Keratinocyte (primary cell): ENCODE measurements at regions not wholly inside any gene's neighbourhood (a gene's known extent, or its start where the extent isn't known, plus 50 kb on each side); places are given as distances from the start of the nearest gene placed in this dataset.

Source experiments
- DNase-seq: peaks from one replicate; pipeline ENCODE4 v3.0.0-alpha.2; 2011; ENCODE audit warnings: low read depth, missing footprints, low spot score
- FAIRE-seq: peaks from 2 replicates; lab custom pipeline; 2011; peaks lifted over from hg19 to GRCh38; lab: Jason Lieb, UNC
- H2AFZ ChIP-seq: 2 replicates; pipeline ENCODE4 v1.6.0; 2012; ENCODE audit warnings: low read length, control low read depth, inconsistent platforms; ENCODE audit not compliant: control insufficient read depth
- H3K27ac ChIP-seq: 2 replicates; pipeline ENCODE4 v1.5.1; 2011; ENCODE audit warnings: low read length; ENCODE audit not compliant: control insufficient read depth, insufficient read depth
- H3K27me3 ChIP-seq: 3 replicates; pipeline ENCODE4 v1.6.0; 2011; ENCODE audit warnings: low read length; ENCODE audit not compliant: control insufficient read depth, insufficient read depth; ENCODE audit errors: extremely low read depth
- H3K36me3 ChIP-seq, 2 experiments: 2 replicates in 1 of 2; 3 replicates in 1 of 2; pipeline ENCODE4 v1.5.1; 2011; ENCODE audit warnings: low read length in 2 of 2, mild to moderate bottlenecking in 1 of 2; ENCODE audit not compliant: control insufficient read depth in 2 of 2, insufficient read depth in 2 of 2; ENCODE audit errors: extremely low read depth in 1 of 2
- H3K4me1 ChIP-seq: 3 replicates; pipeline ENCODE4 v1.5.1; 2011; ENCODE audit warnings: low read length; ENCODE audit not compliant: control insufficient read depth, insufficient read depth; ENCODE audit errors: extremely low read depth
- H3K4me2 ChIP-seq: 3 replicates; pipeline ENCODE4 v1.6.0; 2011; ENCODE audit warnings: low read depth, low read length; ENCODE audit not compliant: control insufficient read depth, insufficient read depth; ENCODE audit errors: extremely low read depth
- H3K4me3 ChIP-seq, 3 experiments: fragments of 200-600 bp in 1 of 3; sonication (generic) in 1 of 3; 2 replicates in 2 of 3; 3 replicates in 1 of 3; pipeline ENCODE4 v1.5.1; 2011 to 2016; ENCODE audit warnings: low read length in 3 of 3, mild to moderate bottlenecking in 3 of 3, control low read depth in 2 of 3, inconsistent platforms in 1 of 3, low read depth in 1 of 3, mixed read lengths in 1 of 3, mixed run types in 1 of 3, moderate library complexity in 1 of 3; ENCODE audit not compliant: control insufficient read depth in 2 of 3, insufficient read depth in 2 of 3; ENCODE audit errors: extremely low read depth in 1 of 3
- H3K79me2 ChIP-seq: 2 replicates; pipeline ENCODE4 v1.6.0; 2012; ENCODE audit warnings: low read length; ENCODE audit not compliant: control insufficient read depth, insufficient read depth
- H3K9ac ChIP-seq: 3 replicates; pipeline ENCODE4 v1.6.0; 2011; ENCODE audit warnings: low read length; ENCODE audit not compliant: control insufficient read depth, insufficient read depth; ENCODE audit errors: extremely low read depth
- H3K9me1 ChIP-seq: 3 replicates; pipeline ENCODE4 v1.6.0; 2011; ENCODE audit warnings: low read length; ENCODE audit not compliant: control insufficient read depth, insufficient read depth; ENCODE audit errors: extremely low read depth
- H3K9me3 ChIP-seq: 2 replicates; pipeline ENCODE4 v1.5.1; 2012; ENCODE audit warnings: low read depth, low read length; ENCODE audit not compliant: control insufficient read depth
- H4K20me1 ChIP-seq: 3 replicates; pipeline ENCODE4 v1.6.0; 2011; ENCODE audit warnings: low read length; ENCODE audit not compliant: control insufficient read depth, insufficient read depth; ENCODE audit errors: extremely low read depth
- CTCF ChIP-seq, 3 experiments: IDR thresholded peaks in 1 of 3; conservative IDR thresholded peaks in 1 of 3; optimal IDR thresholded peaks in 1 of 3; 2 replicates in 2 of 3; 3 replicates in 1 of 3; pipeline versions ENCODE3 to v1.5.1; 2011; ENCODE audit warnings: low read length in 3 of 3, mild to moderate bottlenecking in 3 of 3, moderate library complexity in 2 of 3, control low read depth in 1 of 3, inconsistent platforms in 1 of 3; ENCODE audit not compliant: insufficient read depth in 2 of 3; ENCODE audit errors: extremely low read depth in 1 of 3
- EZH2 ChIP-seq: IDR thresholded peaks from one replicate; pipeline ENCODE4 v1.6.1; 2012; ENCODE audit warnings: inconsistent platforms, mild to moderate bottlenecking, low read length, moderate library complexity
- dilution Hi-C: fragments of 300-500 bp; cut with MboI; formaldehyde crosslinking; loops from one replicate; pipeline ENCODE4 v1.7.0; 2020; ENCODE audit warnings: low sequenced_read_pairs; ENCODE audit not compliant: extremely low pct_ligation_motif_present

- TF ChIP-seq EZH2 (no peak), CTCF (optimal IDR thresholded peaks at IDR 0.05 in 1 of 3, IDR thresholded peaks at IDR 0.05 in 1 of 3, conservative IDR thresholded peaks at IDR 0.05 in 1 of 3; ENCODE audit: extremely low read depth in 1 of 3, insufficient read depth in 2 of 3, low read length in 3 of 3) (no peak)
- FAIRE-seq (no peak), DNase-seq (no peak)
- Histone ChIP-seq H3K4me2 (no peak overlapping the region), H3K36me3 (no peaks in the 10 kb centered on the region), H3K9me3 (no peaks in the 10 kb centered on the region), H3K27me3 (no peaks in the 10 kb centered on the region), H3K4me3 (no peak overlapping the region), H4K20me1 (no peaks in the 10 kb centered on the region), H3K27ac (no peak overlapping the region), H3K9me1 (no peaks in the 10 kb centered on the region), H3K9ac (no peak overlapping the region), H3K79me2 (no peaks in the 10 kb centered on the region), H3K4me1 (no peaks in the 10 kb centered on the region), H2AFZ (no peak overlapping the region)
- dilution Hi-C loops: no loop called here
Measured at GRCh38 chr17:14760212-14760611, 459.3 kb downstream of the HS3ST3B1 start.

GRCh38 chr17:14759325-14759724 lies 458.4 kb downstream of the HS3ST3B1 start:
- no peak overlapping the region for H3K9ac ChIP-seq
- no peak for FAIRE-seq
- no peaks in the 10 kb centered on the region for H3K79me2 ChIP-seq

More at GRCh38 chr17:14759325-14759724, 458.4 kb downstream of the HS3ST3B1 start:
- dilution Hi-C loops: no loop called here
- TF ChIP-seq CTCF (optimal IDR thresholded peaks at IDR 0.05 in 1 of 3, IDR thresholded peaks at IDR 0.05 in 1 of 3, conservative IDR thresholded peaks at IDR 0.05 in 1 of 3; ENCODE audit: extremely low read depth in 1 of 3, insufficient read depth in 2 of 3, low read length in 3 of 3) (no peak), EZH2 (no peak)
- H3K4me1 ChIP-seq: no peaks in the 10 kb centered on the region
- no peak overlapping the region for H2AFZ ChIP-seq
- H3K4me3 ChIP-seq: no peak overlapping the region
- H3K9me3 ChIP-seq: no peaks in the 10 kb centered on the region
- no peak overlapping the region for H3K27ac ChIP-seq
- no peak for DNase-seq
- no peaks in the 10 kb centered on the region for H3K9me1 ChIP-seq
- H3K4me2 ChIP-seq: no peak overlapping the region
- H3K36me3 ChIP-seq: no peaks in the 10 kb centered on the region
- no peaks in the 10 kb centered on the region for H3K27me3 ChIP-seq
- H4K20me1 ChIP-seq: no peaks in the 10 kb centered on the region
